Choroid plexus epithelial cell (primary cell): ENCODE measurements at regions not wholly inside any gene's neighbourhood (a gene's known extent, or its start where the extent isn't known, plus 50 kb on each side); places are given as distances from the start of the nearest gene placed in this dataset.
A peak's percentile ranks its signal among the peaks of the same experiment; 100 is the strongest.

Experiments
- DNase-seq: peaks from one replicate; pipeline ENCODE4 v3.0.0-alpha.2; 2010; ENCODE audit warnings: low read depth
- H3K4me3 ChIP-seq: 2 replicates; pipeline ENCODE4 v1.5.1; 2011; ENCODE audit warnings: low read depth, mild to moderate bottlenecking, control low read depth, low read length, moderate library complexity
- TF ChIP-seq, protein P1 (sequence below): conservative IDR thresholded peaks from 2 replicates; pipeline ENCODE4 v1.5.1; 2011; ENCODE audit warnings: low read depth, mild to moderate bottlenecking, control low read depth, inconsistent platforms, low read length, moderate library complexity

DNA sequence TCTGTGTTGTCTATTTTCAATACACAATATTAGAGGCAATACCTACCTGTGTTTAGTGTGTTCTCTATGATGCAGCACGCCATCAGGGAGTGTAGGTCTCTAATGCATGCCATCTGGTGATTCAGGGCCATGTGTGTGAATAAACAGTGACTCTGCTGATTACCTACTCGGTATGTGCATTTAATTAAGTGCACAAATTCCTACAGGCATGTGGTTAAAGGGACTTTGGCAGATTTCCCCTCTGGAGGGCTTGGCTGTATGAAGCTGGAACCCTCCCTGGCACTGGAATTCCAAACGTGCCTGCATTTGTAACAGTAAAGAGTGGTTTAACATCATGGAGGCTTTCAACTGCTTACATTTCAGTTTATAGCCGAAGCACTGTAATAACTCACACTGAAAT, 401.5 kb upstream of the SASH1 start:
- TF ChIP-seq, protein P1, sequence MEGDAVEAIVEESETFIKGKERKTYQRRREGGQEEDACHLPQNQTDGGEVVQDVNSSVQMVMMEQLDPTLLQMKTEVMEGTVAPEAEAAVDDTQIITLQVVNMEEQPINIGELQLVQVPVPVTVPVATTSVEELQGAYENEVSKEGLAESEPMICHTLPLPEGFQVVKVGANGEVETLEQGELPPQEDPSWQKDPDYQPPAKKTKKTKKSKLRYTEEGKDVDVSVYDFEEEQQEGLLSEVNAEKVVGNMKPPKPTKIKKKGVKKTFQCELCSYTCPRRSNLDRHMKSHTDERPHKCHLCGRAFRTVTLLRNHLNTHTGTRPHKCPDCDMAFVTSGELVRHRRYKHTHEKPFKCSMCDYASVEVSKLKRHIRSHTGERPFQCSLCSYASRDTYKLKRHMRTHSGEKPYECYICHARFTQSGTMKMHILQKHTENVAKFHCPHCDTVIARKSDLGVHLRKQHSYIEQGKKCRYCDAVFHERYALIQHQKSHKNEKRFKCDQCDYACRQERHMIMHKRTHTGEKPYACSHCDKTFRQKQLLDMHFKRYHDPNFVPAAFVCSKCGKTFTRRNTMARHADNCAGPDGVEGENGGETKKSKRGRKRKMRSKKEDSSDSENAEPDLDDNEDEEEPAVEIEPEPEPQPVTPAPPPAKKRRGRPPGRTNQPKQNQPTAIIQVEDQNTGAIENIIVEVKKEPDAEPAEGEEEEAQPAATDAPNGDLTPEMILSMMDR = no peak
- no peak for DNase-seq
- H3K4me3 ChIP-seq = no peak overlapping the region

DNA sequence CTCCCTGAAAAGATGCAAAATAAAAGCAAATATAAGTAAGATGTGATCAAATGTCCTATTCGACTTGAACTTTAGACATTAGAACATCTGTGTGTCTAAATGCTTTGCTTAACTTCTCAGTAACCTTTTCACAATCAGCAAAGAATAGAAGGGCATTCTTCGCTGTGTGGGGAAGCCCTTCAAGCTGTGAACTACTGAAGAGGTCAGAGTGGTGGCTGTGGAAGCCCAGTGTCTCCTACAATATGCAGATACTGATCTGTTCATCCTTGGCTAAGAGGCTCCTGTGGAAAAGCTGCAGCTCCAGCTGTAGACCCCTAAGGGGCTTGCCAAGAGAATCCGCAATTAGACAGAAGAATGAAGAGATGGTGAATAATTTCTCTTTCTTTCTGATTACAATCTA, 400.3 kb upstream of the SASH1 start:
- H3K4me3 ChIP-seq = no peak overlapping the region
- peak; percentile 17 for DNase-seq
- TF ChIP-seq, protein P1 = no peak

DNA sequence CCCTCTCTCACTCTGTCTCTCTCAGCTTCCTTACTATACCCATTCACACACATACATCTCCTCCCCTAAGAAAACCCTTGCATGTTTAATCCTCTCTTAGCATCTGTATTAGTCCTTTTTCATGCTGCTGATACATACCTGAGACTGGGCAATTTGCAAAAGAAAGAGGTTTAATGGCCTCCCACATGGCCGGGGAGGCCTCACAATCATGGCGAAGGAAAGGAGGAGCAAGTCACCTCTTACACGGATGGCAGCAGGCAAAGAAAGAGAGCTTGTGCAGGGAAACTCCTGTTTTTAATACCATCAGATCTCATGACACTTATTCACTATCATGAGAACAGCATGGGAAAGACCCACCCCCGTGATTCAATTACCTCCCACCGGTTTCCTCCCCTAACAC, 398.5 kb upstream of the SASH1 start:
- H3K4me3 ChIP-seq = no peak overlapping the region
- TF ChIP-seq, protein P1 = no peak
- DNase-seq = no peak

DNA sequence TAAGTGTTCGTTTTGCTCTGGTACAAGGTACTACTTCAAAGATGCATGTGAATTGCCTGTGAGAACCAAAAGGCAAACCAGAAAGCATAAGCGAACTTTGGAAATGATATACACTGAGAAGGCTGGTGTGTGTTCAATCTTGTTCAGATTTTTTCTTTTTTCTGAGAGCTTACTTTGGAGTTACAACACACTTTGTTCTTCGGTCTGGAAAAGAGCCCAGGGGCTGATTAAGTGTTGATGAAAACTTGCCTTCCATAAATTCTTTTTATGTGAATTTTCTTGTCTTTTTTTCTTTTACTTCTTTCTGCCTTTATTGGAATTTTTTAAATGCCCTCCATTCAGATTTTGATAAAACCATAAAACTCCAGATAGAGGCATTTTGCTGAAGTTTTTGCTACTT, 395.1 kb upstream of the SASH1 start:
- peak; percentile 71 for DNase-seq
- no peak overlapping the region for H3K4me3 ChIP-seq
- TF ChIP-seq, protein P1 = no peak

DNA sequence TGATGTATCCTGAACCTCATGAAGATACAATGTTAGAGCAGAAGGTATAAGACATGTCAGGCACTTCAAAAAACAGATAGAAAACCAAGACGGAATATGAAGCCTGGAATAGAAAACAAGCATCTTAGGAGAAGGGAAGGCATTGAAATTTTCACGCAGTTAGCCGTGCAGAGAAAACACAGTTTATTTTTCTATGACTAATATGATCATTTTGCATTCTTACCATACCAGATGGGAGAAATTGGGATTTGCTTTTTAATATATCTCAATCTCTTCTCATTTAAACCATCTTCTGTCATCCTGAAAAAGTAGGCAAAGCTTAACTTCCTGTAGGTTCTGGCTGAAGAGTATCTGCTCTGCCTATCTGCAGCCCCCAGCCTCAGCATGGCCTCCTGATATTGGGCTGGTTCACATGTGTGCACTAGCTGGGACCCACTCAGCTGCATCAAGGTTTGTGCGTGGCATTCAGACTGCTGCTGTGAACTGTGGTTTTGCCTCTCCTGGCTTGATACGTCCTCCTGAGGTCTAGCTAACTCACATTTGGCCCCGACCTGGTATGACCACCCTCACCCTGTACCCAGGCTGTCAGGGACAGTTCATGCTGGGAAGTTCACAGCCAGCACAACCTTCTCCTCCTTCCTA, 392.5 kb upstream of the SASH1 start:
- DNase-seq = peak; percentile 64

DNA sequence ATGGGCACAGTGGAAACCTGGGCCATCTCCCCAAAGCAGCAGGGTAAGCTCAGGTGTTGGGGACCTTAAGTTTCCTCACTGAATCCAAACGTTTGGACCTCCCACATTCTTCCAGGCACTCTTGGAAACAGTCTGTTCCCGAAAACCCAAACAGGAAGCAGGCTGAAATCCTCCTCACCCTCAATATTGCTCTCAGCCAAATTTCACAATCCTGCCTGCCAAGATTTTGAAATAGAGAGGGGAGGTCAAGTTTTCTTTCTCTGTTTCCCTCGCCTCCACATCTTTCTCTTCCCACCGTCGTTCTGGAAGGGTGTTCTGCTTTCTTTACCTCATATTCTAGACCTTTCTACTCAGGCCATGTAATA, 392.0 kb upstream of the SASH1 start:
- H3K4me3 ChIP-seq = peak overlapping the region; percentile 2
- TF ChIP-seq, protein P1 = no peak
- peak; percentile 79 for DNase-seq

More for the DNA sequence above, 392.5 kb upstream of the SASH1 start:
- TF ChIP-seq, protein P1 = no peak
- H3K4me3 ChIP-seq = peak overlapping the region; percentile 2

DNA sequence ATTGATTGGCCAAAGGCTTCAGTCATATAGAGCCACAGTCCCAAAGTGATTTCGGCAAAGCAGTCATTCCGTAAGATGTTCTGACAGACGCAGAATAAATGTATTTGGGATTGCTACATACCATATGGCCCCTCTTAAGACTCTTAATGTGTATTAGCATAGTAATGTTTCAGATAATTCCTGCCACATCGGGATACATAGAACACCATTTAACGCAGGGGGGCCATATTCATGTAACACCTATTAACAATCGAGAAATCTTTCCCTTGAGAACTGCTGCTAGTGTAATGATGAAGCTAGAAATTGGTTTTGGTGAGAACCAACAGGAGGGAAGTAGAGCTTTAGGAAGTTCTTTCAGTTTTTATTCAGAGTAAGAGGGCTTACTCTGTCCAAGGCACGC, 390.9 kb upstream of the SASH1 start:
- TF ChIP-seq, protein P1 = no peak
- DNase-seq = no peak

More for the DNA sequence above, 390.9 kb upstream of the SASH1 start:
- H3K4me3 ChIP-seq = no peak overlapping the region
